ENCODE measurements at regions not wholly inside any gene's neighbourhood (a gene's known extent, or its start where the extent isn't known, plus 50 kb on each side); places are given as distances from the start of the nearest gene placed in this dataset.

DNA sequence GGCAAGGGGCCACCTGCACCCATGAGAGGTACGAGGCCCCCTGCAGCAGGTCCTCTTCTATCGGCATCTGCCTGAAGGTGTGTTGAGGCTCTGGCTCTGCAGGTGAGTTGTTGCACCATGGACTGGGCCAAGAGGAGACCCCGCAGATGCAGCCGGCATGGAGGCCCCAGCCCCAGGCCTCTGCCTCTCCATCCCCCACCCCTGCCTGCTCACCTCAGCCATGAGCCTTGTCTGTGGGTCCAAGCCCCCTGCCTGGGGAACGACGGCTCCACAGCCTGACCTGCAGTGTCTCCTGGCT lies 1386.2 kb downstream of the BRD1 start:
- no peak overlapping the region for H3K4me3 ChIP-seq (ENCODE audit: low read depth, low read length)

DNA sequence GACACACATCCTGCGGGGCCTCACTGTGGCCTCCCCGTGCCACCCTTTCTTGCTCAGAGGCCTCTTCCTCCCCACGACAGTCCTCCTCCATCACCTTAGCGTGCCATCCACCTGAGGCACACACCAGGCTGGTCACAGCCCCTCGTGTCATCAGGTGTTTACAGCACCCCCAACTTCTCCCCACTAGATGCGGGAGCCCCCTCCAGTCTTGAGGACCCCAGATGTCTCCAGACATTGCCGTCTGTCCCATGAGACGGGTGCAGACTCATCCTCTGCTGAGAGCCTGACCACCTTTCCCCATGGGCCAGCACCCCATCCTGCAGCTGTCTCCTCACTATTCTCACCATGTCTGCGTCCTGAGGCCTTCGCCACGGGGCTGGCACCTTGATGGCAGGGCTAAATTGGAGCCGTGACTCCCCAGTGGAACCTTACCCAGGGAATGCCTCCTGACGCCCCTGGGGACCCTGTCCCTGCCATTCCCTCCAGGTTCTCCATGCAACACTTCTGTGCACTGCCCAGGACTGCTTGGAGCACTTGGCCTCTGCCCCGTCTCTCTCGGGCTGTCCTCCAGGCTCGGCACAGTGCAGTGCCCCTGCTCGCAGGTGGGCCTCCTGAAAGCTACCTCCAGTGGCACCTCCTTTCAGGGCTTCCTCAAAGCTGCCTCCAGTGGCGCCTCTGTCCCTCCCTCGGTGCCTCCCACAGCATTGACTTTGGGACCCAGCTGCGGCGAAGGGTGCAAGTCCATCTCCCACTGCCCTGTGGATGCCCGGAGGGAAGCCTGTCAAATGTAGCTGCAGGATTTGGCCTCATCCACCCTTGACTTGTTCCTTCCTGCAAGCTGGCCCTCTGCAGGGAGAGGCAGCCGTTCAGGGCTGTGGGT lies 1386.8 kb downstream of the BRD1 start:
- H3K4me3 ChIP-seq (ENCODE audit: low read depth, low read length) = no peak overlapping the region
- TF ChIP-seq, protein P1, sequence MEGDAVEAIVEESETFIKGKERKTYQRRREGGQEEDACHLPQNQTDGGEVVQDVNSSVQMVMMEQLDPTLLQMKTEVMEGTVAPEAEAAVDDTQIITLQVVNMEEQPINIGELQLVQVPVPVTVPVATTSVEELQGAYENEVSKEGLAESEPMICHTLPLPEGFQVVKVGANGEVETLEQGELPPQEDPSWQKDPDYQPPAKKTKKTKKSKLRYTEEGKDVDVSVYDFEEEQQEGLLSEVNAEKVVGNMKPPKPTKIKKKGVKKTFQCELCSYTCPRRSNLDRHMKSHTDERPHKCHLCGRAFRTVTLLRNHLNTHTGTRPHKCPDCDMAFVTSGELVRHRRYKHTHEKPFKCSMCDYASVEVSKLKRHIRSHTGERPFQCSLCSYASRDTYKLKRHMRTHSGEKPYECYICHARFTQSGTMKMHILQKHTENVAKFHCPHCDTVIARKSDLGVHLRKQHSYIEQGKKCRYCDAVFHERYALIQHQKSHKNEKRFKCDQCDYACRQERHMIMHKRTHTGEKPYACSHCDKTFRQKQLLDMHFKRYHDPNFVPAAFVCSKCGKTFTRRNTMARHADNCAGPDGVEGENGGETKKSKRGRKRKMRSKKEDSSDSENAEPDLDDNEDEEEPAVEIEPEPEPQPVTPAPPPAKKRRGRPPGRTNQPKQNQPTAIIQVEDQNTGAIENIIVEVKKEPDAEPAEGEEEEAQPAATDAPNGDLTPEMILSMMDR (IDR thresholded peaks at IDR 0.05; ENCODE audit: borderline replicate concordance, insufficient read depth, low read depth, low read length) = no peak

More for the DNA sequence above, 1386.2 kb downstream of the BRD1 start:
- TF ChIP-seq, protein P1 (IDR thresholded peaks at IDR 0.05; ENCODE audit: borderline replicate concordance, insufficient read depth, low read depth, low read length) = no peak

DNA sequence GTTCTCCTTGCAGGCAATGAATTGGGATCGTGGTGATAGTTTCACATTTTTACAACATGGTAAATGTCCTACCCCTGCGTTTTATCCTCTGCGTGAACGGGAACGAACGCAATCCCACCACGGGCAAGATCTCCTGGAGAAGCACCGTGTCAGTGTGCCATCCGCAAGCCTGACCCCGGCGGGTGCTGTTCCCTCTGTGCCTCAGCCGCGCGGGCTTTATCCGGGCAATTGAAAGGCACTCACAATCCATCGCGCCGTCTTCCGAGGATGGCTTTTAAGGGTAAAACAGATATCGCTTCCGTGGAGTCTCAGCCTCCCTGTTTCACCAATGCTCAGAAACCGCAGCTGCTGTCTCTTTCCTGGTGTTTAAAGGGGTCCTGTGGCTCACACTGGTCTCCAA lies 1387.5 kb downstream of the BRD1 start:
- no peak overlapping the region for H3K4me3 ChIP-seq (ENCODE audit: low read depth, low read length)
- TF ChIP-seq, protein P1 (IDR thresholded peaks at IDR 0.05; ENCODE audit: borderline replicate concordance, insufficient read depth, low read depth, low read length) = no peak

DNA sequence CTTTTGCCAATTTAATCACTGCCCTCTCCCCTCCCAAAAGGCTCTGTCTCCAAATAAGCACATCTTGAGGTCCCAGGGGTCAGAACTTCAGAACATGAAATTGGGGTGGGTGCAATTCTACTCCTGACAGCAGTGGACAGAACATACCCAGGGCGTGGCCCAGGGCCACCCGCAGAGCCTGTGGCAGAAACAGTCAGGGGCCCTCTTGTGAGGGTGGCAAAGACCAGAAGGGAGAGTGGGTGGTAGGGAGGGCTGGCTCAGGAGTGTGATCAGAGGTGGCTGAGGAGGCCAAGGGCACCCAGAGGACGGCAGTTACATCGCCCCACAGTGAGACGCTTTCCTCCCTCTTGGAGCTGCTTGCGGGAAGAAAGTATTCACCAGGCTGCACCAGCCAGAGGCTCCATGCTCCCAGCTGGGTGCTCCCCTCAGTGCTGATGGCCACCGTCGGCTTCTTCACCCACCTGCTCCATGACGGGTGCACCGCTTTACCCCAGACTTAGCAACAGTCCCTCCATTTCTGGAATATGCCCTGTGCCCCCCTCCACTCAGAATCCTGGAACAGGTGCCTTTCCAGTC lies 1388.0 kb downstream of the BRD1 start:
- no peak overlapping the region for H3K4me3 ChIP-seq (ENCODE audit: low read depth, low read length)
- TF ChIP-seq, protein P1 (IDR thresholded peaks at IDR 0.05; ENCODE audit: borderline replicate concordance, insufficient read depth, low read depth, low read length) = no peak

DNA sequence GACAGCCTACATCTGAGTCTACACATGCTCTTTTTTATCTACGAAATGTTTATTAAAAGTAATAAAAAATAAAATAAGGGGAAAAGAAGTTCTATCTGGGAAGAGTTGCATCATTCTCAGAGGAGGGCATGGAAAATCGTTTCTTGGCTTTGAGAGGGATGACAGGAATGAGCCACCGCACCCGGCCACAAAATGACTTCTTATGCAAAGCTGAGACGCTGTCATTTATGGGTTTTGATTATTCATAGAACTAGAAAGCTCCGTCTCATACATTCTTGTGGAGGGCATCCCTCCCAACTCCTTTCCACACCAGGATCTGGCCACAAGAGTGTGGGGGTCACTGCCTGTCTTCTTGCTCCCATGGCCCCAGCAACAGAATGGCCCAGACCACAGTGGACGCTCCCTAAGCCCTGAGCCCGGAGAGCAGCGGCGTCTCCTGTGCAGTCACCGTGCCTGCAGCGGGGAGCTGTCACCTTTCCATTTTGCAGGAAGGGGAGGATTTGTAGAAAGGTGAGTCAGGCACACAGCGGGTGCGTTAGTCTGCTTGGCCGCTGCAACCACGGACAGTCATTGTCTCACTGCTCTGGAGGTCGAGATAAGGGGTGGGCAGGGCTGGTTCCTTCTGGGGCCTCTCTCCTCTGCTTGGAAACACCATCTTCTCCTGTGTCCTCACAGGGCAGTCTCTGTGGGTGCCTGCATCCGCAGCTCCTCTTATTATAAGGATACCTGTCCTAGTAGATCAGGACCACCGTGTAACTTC lies 1388.7 kb downstream of the BRD1 start:
- H3K4me3 ChIP-seq (ENCODE audit: low read depth, low read length) = no peak overlapping the region
- TF ChIP-seq, protein P1 (IDR thresholded peaks at IDR 0.05; ENCODE audit: borderline replicate concordance, insufficient read depth, low read depth, low read length) = no peak

DNA sequence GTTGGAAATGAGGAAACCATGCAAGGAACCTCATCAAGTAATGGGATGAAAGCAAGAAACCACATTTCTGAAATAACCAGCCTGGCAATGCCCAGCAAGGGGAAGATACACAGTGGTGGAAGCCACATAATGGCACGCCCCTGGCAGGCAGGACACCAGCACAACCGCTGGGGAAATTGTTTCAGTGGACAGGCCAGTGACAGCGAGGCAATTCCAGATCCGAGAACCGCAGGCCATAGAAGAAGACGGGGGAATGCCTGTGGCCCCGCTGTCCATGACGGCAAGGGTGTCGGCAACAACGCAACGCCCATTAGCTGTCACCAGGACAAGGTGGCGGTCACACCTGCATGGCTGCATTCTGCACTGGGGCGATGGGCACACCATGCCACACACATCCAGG lies 1389.6 kb downstream of the BRD1 start:
- TF ChIP-seq, protein P1 (IDR thresholded peaks at IDR 0.05; ENCODE audit: borderline replicate concordance, insufficient read depth, low read depth, low read length) = no peak
- no peak overlapping the region for H3K4me3 ChIP-seq (ENCODE audit: low read depth, low read length)
